CD4-positive, alpha-beta memory T cell (primary cell): ENCODE measurements at regions not wholly inside any gene's neighbourhood (a gene's known extent, or its start where the extent isn't known, plus 50 kb on each side); places are given as distances from the start of the nearest gene placed in this dataset.

Experiments used
- CTCF ChIA-PET: fragments of 350-600 bp; sonication (Branson Sonifier 250); formaldehyde crosslinking; loops from one replicate; lab custom pipeline; 2021; ENCODE audit warnings: inconsistent platforms; ENCODE audit not compliant: partially characterized antibody; lab: Charles Lee
- POLR2A ChIA-PET: fragments of 350-600 bp; sonication (Branson Sonifier 250); formaldehyde crosslinking; loops from one replicate; lab custom pipeline; 2021; ENCODE audit not compliant: partially characterized antibody; lab: Charles Lee
- DNase-seq, 5 donors: peaks; one replicate each; pipeline versions ENCODE4 v3.0.0 to v3.0.0-alpha.2; 2020 to 2022; ENCODE audit warnings: mixed read lengths in 1 of 5
- H3K27ac ChIP-seq: one replicate; pipeline ENCODE4 v1.7.0; 2013; ENCODE audit warnings: low read depth, low read length
- H3K27me3 ChIP-seq: 2 replicates; pipeline ENCODE4 v1.7.0; 2013; ENCODE audit warnings: mild to moderate bottlenecking, low read length, moderate library complexity; ENCODE audit not compliant: insufficient read depth
- H3K36me3 ChIP-seq: 2 replicates; pipeline ENCODE4 v1.7.0; 2013; ENCODE audit warnings: mild to moderate bottlenecking, low read length, moderate library complexity; ENCODE audit not compliant: insufficient read depth
- H3K4me1 ChIP-seq: 2 replicates; pipeline ENCODE4 v1.7.0; 2013; ENCODE audit warnings: mild to moderate bottlenecking, low read length, moderate library complexity; ENCODE audit not compliant: insufficient read depth
- H3K4me3 ChIP-seq, 2 donors: one replicate each; pipeline ENCODE4 v1.7.0; 2013; ENCODE audit warnings: low read length in 2 of 2, mild to moderate bottlenecking in 1 of 2
- H3K9me3 ChIP-seq, 2 donors: one replicate each; pipeline ENCODE4 v1.7.0; 2013; ENCODE audit warnings: low read length in 2 of 2, control low read depth in 1 of 2; ENCODE audit not compliant: control insufficient read depth in 1 of 2
- H3K27ac Mint-ChIP-seq, 7 donors: one replicate each; pipeline ENCODE4 v1.8.0; 2020 to 2021; ENCODE audit warnings: mixed read lengths in 7 of 7, mild to moderate bottlenecking in 6 of 7, inconsistent platforms in 3 of 7, moderate library complexity in 3 of 7
- H3K27me3 Mint-ChIP-seq, 2 donors: one replicate each; pipeline ENCODE4 v1.8.0; 2020 to 2021; ENCODE audit warnings: mixed read lengths in 2 of 2
- H3K36me3 Mint-ChIP-seq, 2 donors: one replicate each; pipeline ENCODE4 v1.8.0; 2020 to 2021; ENCODE audit warnings: mixed read lengths in 2 of 2, inconsistent platforms in 1 of 2, mild to moderate bottlenecking in 1 of 2
- H3K4me1 Mint-ChIP-seq, 4 donors: one replicate each; pipeline ENCODE4 v1.8.0; 2020 to 2021; ENCODE audit warnings: mixed read lengths in 4 of 4, mild to moderate bottlenecking in 1 of 4
- H3K4me3 Mint-ChIP-seq, 8 donors: one replicate each; pipeline ENCODE4 v1.8.0; 2020 to 2021; ENCODE audit warnings: mixed read lengths in 8 of 8, mild to moderate bottlenecking in 7 of 8, moderate library complexity in 6 of 8, inconsistent platforms in 3 of 8
- H3K9me3 Mint-ChIP-seq, 8 donors: one replicate each; pipeline ENCODE4 v1.8.0; 2020 to 2021; ENCODE audit warnings: mixed read lengths in 8 of 8, mild to moderate bottlenecking in 5 of 8, inconsistent platforms in 3 of 8, moderate library complexity in 1 of 8
- intact Hi-C: fragments of 100-400 bp; cut with micrococcal nuclease; formaldehyde crosslinking; loops from one replicate; pipeline ENCODE4 v1.15.1; 2023

DNA sequence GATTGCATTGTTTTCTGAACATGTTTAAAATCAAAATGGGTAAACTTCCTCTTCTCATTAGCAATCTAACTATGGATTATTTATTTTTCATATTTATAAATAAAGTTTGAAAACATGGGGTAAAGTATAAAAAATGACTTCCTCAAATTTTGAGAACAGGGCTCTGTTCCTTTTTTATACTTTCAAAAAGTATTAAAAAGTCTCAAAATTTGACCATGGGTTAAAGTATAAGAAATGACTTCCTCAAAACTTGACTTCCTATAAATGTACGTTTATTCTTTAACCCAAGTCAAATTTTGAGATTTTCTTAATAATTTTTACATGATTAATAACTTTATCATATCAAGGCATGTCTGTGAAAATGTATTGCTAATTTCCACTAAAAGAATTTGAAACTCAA lies 512.4 kb downstream of the GALR1 start:
- H3K36me3 ChIP-seq, result no peaks in the 10 kb centered on the region
- ChIA-PET POLR2A (no interaction called here), CTCF (no interaction called here)
- H3K27ac Mint-ChIP-seq, result no peak overlapping the region
- H3K9me3 ChIP-seq, result no peaks in the 10 kb centered on the region
- peaks cover 14 to 19% of the 10 kb centered on the region in 2 donors for H3K27me3 Mint-ChIP-seq
- peaks cover 0 to 3% (median under 1%) of the 10 kb centered on the region in 4 donors for H3K4me1 Mint-ChIP-seq
- no peaks in the 10 kb centered on the region for H3K4me1 ChIP-seq
- no peak overlapping the region for H3K4me3 Mint-ChIP-seq
- no peak overlapping the region for H3K4me3 ChIP-seq
- H3K36me3 Mint-ChIP-seq, result no peaks in the 10 kb centered on the region
- intact Hi-C loops, result no loop called here
- no peaks in the 10 kb centered on the region for H3K27me3 ChIP-seq
- peaks cover 0 to 3% (median 0%) of the 10 kb centered on the region in 8 donors for H3K9me3 Mint-ChIP-seq
- H3K27ac ChIP-seq, result no peak overlapping the region
- DNase-seq, result no peak

DNA sequence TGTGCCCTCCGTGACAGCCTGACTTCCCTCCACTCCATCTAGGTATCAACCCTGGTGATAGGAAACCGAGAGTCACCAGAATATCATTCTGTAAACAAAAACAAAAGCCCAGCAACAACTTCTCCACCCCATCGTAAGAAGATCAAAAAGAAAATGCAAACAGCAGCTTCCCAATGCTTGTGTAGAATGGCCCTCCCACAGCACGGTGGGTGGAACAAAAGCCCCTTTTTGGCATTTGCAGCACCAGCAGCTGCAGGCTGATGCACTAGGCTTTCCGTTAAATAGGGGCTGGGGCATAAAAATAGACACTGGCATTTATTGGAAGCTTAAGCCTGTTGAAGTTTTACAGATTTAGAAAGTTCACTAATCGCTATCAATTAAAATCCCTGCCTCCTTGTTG lies 513.0 kb downstream of the GALR1 start:
- peaks cover 0 to 3% (median under 1%) of the 10 kb centered on the region in 4 donors for H3K4me1 Mint-ChIP-seq
- H3K4me1 ChIP-seq, result no peaks in the 10 kb centered on the region
- POLR2A ChIA-PET, result no interaction called here
- no peaks in the 10 kb centered on the region for H3K9me3 ChIP-seq
- DNase-seq, result no peak
- no peak overlapping the region for H3K4me3 Mint-ChIP-seq
- CTCF ChIA-PET, result no interaction called here
- no peak overlapping the region for H3K4me3 ChIP-seq
- H3K27me3 ChIP-seq, result no peaks in the 10 kb centered on the region
- H3K27me3 Mint-ChIP-seq, result peaks cover 14 to 19% of the 10 kb centered on the region in 2 donors
- no peak overlapping the region for H3K27ac Mint-ChIP-seq
- no peaks in the 10 kb centered on the region for H3K36me3 ChIP-seq
- intact Hi-C loops, result no loop called here
- no peaks in the 10 kb centered on the region for H3K36me3 Mint-ChIP-seq
- no peak overlapping the region for H3K27ac ChIP-seq
- H3K9me3 Mint-ChIP-seq, result peaks cover 0 to 3% (median 0%) of the 10 kb centered on the region in 8 donors

DNA sequence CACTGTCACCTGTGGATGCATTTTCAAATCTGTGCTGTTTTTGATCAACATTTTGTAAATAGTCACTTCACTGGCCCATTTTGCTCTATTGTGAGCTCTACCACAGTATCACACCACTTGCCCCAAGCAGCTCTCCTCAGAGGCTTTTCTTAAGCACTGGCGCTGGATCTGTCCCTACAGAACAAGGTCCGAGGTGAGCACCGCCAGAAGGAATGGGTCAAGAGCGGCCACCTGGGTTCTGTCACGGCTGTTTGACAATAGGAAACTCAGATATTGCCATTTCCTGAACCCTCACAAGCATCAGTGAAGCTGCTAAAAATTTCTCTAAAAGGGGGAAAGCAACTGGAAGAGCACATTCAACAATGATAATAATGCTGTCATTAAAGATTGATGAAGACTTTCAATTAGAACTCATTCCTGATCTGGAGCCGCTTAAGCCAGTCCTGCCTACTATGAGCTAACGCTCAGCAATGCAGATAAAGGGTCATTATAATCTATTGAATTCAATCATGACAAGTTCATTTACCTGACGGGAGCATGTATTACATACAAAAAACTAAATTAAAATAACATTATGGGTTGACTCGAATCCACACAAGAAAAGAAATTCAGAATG lies 514.0 kb downstream of the GALR1 start:
- H3K36me3 Mint-ChIP-seq, result no peaks in the 10 kb centered on the region
- Histone ChIP-seq H3K36me3 (no peaks in the 10 kb centered on the region), H3K27me3 (no peaks in the 10 kb centered on the region), H3K4me3 (no peak overlapping the region), H3K27ac (no peak overlapping the region), H3K9me3 (no peaks in the 10 kb centered on the region), H3K4me1 (no peaks in the 10 kb centered on the region)
- no peak overlapping the region for H3K4me3 Mint-ChIP-seq
- intact Hi-C loops, result no loop called here
- no peak overlapping the region for H3K27ac Mint-ChIP-seq
- POLR2A ChIA-PET, result no interaction called here
- H3K27me3 Mint-ChIP-seq, result peaks cover 14 to 19% of the 10 kb centered on the region in 2 donors
- peaks cover 0 to 3% (median 0%) of the 10 kb centered on the region in 8 donors for H3K9me3 Mint-ChIP-seq
- H3K4me1 Mint-ChIP-seq, result peaks cover 0 to 3% (median under 1%) of the 10 kb centered on the region in 4 donors
- CTCF ChIA-PET, result no interaction called here
- no peak for DNase-seq

DNA sequence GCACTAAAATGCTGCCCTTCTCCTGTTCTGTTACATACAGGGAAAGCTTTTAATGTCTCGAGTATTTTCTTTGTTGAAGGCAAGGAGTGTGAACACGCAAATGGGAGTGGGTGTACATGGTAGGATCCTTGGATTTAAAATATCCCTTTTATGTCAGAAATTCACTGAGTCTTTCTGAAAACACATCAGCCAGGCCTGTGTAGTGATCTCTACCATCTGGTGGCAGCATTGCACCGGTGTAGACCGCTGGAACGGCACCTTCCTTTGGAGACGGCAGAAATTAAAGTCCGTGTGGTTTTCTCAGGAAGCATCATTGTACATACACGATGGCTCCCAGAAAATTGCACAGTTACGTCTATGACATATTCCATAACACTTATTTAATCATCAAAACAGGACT lies 515.8 kb downstream of the GALR1 start:
- no peak for DNase-seq
- Mint-ChIP-seq H3K4me1 (peaks cover 0 to 3% (median under 1%) of the 10 kb centered on the region in 4 donors), H3K27ac (no peak overlapping the region), H3K4me3 (no peak overlapping the region), H3K27me3 (peaks cover 13 to 14% of the 10 kb centered on the region in 2 donors), H3K36me3 (no peaks in the 10 kb centered on the region), H3K9me3 (peaks cover 0 to 3% (median 0%) of the 10 kb centered on the region in 8 donors)
- intact Hi-C loops, result no loop called here
- Histone ChIP-seq H3K27me3 (no peaks in the 10 kb centered on the region), H3K4me1 (no peaks in the 10 kb centered on the region), H3K36me3 (no peaks in the 10 kb centered on the region), H3K27ac (no peak overlapping the region), H3K4me3 (no peak overlapping the region), H3K9me3 (no peaks in the 10 kb centered on the region)
- CTCF ChIA-PET, result no interaction called here
- POLR2A ChIA-PET, result no interaction called here

DNA sequence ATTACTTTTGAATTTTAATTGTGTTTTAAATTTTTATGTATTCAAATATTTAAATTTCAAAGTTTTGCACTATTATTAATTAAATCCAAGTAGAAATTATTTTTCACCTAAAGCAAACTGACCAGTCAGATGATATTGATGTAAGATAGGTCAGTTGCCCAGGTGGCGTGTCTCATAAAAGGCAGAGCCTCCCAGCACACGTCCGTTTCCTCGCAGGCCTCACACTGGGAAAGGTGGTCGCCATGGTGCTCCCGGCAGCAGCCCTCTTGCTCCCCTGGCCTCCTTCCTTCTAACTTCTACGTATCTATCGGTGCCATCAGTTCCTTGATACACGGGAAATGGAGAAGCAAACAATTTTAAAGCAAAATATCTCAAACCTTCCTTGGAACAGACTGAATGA lies 516.8 kb downstream of the GALR1 start:
- ChIA-PET CTCF (no interaction called here), POLR2A (no interaction called here)
- Mint-ChIP-seq H3K27ac (no peak overlapping the region), H3K4me1 (peaks cover 0 to 3% (median under 1%) of the 10 kb centered on the region in 4 donors), H3K27me3 (peaks cover 10 to 12% of the 10 kb centered on the region in 2 donors), H3K4me3 (no peak overlapping the region), H3K9me3 (no peaks in the 10 kb centered on the region), H3K36me3 (no peaks in the 10 kb centered on the region)
- DNase-seq, result no peak
- Histone ChIP-seq H3K4me1 (no peaks in the 10 kb centered on the region), H3K27ac (no peak overlapping the region), H3K36me3 (no peaks in the 10 kb centered on the region), H3K27me3 (no peaks in the 10 kb centered on the region), H3K4me3 (no peak overlapping the region), H3K9me3 (no peaks in the 10 kb centered on the region)
- intact Hi-C loops, result no loop called here

DNA sequence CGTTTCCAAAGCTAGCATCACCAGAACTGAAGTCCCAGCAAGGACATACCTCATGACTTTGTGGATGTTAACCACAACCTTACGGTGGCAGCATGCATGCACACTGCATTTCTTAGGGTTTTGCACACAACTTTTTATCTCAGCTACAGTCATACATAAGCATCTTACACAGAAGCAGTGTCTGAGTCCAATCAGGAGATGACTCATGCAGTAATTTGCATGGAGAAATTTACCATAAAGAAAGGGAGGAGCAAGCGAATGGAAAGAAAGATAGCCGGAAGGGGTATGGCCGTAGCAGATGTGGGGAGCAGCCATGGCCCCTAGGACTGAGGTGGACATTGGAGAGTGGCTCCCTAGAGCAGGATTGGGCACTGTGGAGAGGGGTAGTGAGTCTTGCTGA lies 522.5 kb downstream of the GALR1 start:
- no peaks in the 10 kb centered on the region for H3K36me3 ChIP-seq
- CTCF ChIA-PET, result no interaction called here
- POLR2A ChIA-PET, result no interaction called here
- H3K4me3 Mint-ChIP-seq, result no peak overlapping the region
- no peak overlapping the region for H3K27ac Mint-ChIP-seq
- no peak for DNase-seq
- H3K4me3 ChIP-seq, result no peak overlapping the region
- no peaks in the 10 kb centered on the region for H3K27me3 Mint-ChIP-seq
- no peaks in the 10 kb centered on the region for H3K4me1 Mint-ChIP-seq
- intact Hi-C loops, result no loop called here
- H3K36me3 Mint-ChIP-seq, result no peaks in the 10 kb centered on the region
- H3K27me3 ChIP-seq, result no peaks in the 10 kb centered on the region
- no peaks in the 10 kb centered on the region for H3K4me1 ChIP-seq
- H3K9me3 Mint-ChIP-seq, result peaks cover 0 to 3% (median under 1%) of the 10 kb centered on the region in 8 donors
- H3K9me3 ChIP-seq, result no peaks in the 10 kb centered on the region
- no peak overlapping the region for H3K27ac ChIP-seq

DNA sequence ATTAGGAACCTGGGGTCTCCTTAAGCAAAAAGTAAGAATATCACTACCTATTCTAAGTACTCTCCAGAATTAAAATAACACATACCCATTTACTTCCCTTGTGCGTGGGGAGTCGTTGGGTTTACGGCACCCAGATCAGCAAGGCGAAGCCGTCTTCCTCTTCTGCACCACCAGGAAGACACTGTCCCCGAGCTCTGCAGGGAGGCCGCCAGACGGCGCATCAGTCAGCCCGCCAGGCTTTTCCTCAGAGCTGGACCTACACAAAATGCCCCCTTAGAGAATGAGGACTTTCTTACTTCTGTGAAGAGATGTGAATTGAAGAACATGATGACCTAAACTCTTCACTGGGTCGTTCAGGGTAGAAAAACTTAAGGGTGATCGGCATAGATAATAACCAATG lies 526.5 kb downstream of the GALR1 start:
- H3K4me1 ChIP-seq, result no peaks in the 10 kb centered on the region
- no peaks in the 10 kb centered on the region for H3K27me3 ChIP-seq
- Mint-ChIP-seq H3K27me3 (peaks cover 0 to 2% of the 10 kb centered on the region in 2 donors), H3K4me3 (no peak overlapping the region), H3K9me3 (peaks cover 0 to 4% (median 1%) of the 10 kb centered on the region in 8 donors), H3K4me1 (no peaks in the 10 kb centered on the region), H3K36me3 (no peaks in the 10 kb centered on the region), H3K27ac (no peak overlapping the region)
- ChIA-PET CTCF (no interaction called here), POLR2A (no interaction called here)
- intact Hi-C loops, result no loop called here
- no peak for DNase-seq
- no peak overlapping the region for H3K27ac ChIP-seq
- H3K36me3 ChIP-seq, result no peaks in the 10 kb centered on the region
- no peak overlapping the region for H3K4me3 ChIP-seq
- no peaks in the 10 kb centered on the region for H3K9me3 ChIP-seq
